ENCODE measurements at regions not wholly inside any gene's neighbourhood (a gene's known extent, or its start where the extent isn't known, plus 50 kb on each side); places are given as distances from the start of the nearest gene placed in this dataset.

DNA sequence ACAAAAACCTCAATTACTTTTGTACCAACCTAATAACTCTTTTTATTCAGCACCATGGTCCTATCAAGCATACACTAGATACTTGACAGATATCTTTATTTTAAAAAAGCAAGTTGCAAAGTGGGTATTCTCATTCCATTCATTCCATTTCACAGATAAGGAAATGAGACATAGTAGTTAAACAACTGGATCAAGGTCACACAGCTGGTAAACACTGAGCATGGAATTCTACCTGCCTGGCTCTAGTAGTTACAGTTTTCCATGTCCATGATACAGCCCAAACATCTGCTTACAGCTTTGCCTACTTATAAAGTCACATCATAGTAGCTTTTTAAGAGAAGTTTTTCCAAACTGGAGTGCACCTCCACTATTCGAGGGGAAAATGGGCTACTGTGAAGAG, 57.1 kb upstream of the SERTM1 start:
- TF ChIP-seq, protein P1, sequence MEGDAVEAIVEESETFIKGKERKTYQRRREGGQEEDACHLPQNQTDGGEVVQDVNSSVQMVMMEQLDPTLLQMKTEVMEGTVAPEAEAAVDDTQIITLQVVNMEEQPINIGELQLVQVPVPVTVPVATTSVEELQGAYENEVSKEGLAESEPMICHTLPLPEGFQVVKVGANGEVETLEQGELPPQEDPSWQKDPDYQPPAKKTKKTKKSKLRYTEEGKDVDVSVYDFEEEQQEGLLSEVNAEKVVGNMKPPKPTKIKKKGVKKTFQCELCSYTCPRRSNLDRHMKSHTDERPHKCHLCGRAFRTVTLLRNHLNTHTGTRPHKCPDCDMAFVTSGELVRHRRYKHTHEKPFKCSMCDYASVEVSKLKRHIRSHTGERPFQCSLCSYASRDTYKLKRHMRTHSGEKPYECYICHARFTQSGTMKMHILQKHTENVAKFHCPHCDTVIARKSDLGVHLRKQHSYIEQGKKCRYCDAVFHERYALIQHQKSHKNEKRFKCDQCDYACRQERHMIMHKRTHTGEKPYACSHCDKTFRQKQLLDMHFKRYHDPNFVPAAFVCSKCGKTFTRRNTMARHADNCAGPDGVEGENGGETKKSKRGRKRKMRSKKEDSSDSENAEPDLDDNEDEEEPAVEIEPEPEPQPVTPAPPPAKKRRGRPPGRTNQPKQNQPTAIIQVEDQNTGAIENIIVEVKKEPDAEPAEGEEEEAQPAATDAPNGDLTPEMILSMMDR (IDR thresholded peaks at IDR 0.05; ENCODE audit: low read depth, low read length), result no peak
- TF ChIP-seq POLR2A (IDR thresholded peaks at IDR 0.05; ENCODE audit: extremely low read depth, insufficient read length), result no peak
- TF ChIP-seq, protein P2, sequence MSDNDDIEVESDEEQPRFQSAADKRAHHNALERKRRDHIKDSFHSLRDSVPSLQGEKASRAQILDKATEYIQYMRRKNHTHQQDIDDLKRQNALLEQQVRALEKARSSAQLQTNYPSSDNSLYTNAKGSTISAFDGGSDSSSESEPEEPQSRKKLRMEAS (IDR thresholded peaks at IDR 0.05; ENCODE audit: low read depth, low read length), result no peak
